ENCODE measurements at regions not wholly inside any gene's neighbourhood (a gene's known extent, or its start where the extent isn't known, plus 50 kb on each side); places are given as distances from the start of the nearest gene placed in this dataset.

DNA sequence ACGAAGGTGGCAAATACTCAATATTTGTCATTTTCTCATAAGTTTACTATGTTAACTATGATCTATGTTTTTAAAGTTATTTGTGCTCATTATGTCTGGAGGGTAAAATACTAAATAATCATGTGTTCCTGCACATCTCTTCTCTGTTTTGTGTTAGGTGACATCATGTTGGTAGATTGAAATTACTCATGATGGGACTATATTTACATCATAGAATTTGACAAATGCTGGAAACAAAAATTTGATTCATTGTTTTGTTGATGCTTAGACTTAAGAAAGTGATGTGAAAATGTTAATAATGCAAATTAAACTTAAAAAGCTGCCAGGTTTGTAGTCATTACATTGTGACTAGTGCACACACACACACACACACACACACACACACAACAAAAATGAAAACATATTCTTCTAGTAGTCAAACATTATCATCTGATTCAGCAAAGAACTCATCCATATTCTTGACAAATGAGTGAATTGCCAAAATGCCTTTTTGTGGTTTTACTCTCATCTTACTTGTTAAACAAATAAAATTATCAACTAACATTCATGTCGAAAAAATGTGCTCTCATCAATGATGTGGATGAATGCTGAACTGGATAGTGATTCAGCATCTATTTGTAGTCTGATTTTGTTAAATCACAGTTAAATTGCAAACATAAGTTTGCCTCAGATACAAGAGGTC, 870.7 kb downstream of the BRINP3 start:
- Mint-ChIP-seq H3K4me1 (no peaks in the 10 kb centered on the region), H3K36me3 (ENCODE audit: low read depth) (no peaks in the 10 kb centered on the region), H3K27me3 (ENCODE audit: low read depth, poor library complexity) (no peaks in the 10 kb centered on the region), H3K9me3 (no peaks in the 10 kb centered on the region), H3K27ac (no peak overlapping the region), H3K4me3 (no peak overlapping the region)
- DNase-seq, result no peak
- TF ChIP-seq, protein P1, sequence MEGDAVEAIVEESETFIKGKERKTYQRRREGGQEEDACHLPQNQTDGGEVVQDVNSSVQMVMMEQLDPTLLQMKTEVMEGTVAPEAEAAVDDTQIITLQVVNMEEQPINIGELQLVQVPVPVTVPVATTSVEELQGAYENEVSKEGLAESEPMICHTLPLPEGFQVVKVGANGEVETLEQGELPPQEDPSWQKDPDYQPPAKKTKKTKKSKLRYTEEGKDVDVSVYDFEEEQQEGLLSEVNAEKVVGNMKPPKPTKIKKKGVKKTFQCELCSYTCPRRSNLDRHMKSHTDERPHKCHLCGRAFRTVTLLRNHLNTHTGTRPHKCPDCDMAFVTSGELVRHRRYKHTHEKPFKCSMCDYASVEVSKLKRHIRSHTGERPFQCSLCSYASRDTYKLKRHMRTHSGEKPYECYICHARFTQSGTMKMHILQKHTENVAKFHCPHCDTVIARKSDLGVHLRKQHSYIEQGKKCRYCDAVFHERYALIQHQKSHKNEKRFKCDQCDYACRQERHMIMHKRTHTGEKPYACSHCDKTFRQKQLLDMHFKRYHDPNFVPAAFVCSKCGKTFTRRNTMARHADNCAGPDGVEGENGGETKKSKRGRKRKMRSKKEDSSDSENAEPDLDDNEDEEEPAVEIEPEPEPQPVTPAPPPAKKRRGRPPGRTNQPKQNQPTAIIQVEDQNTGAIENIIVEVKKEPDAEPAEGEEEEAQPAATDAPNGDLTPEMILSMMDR (IDR thresholded peaks at IDR 0.05), result no peak

- no peak for DNase-seq
- TF ChIP-seq, protein P1 (IDR thresholded peaks at IDR 0.05), result no peak
- H3K27ac Mint-ChIP-seq, result no peak overlapping the region
- H3K9me3 Mint-ChIP-seq, result no peaks in the 10 kb centered on the region
- no peaks in the 10 kb centered on the region for H3K4me1 Mint-ChIP-seq
- no peaks in the 10 kb centered on the region for H3K27me3 Mint-ChIP-seq (ENCODE audit: low read depth, poor library complexity)
- no peak overlapping the region for H3K4me3 Mint-ChIP-seq
- no peaks in the 10 kb centered on the region for H3K36me3 Mint-ChIP-seq (ENCODE audit: low read depth)
These were observed 870.1 kb downstream of the BRINP3 start for GRCh38 chr1:189607477-189608096.

DNA sequence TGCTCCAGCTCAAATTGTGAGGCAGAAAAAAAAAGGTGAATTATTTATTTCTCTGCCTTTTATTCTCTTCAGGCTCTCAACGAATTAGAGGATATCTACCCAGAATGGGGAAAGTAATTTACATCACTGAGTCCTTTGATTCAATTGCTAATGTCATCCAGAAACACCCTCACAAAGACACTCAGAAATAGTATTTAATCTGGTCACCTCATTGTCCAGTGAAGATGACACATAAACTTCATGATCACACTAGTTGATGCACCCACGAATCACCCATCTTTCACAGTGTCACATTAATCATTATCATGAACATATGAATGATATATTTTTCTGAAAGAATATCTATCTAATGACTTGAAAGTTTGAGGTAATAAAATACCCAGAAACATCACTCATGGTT, 868.5 kb downstream of the BRINP3 start:
- DNase-seq, result no peak
- TF ChIP-seq, protein P1 (IDR thresholded peaks at IDR 0.05), result no peak
- Mint-ChIP-seq H3K36me3 (ENCODE audit: low read depth) (no peaks in the 10 kb centered on the region), H3K27ac (no peak overlapping the region), H3K27me3 (ENCODE audit: low read depth, poor library complexity) (no peaks in the 10 kb centered on the region), H3K4me3 (no peak overlapping the region), H3K4me1 (no peaks in the 10 kb centered on the region), H3K9me3 (no peaks in the 10 kb centered on the region)

DNA sequence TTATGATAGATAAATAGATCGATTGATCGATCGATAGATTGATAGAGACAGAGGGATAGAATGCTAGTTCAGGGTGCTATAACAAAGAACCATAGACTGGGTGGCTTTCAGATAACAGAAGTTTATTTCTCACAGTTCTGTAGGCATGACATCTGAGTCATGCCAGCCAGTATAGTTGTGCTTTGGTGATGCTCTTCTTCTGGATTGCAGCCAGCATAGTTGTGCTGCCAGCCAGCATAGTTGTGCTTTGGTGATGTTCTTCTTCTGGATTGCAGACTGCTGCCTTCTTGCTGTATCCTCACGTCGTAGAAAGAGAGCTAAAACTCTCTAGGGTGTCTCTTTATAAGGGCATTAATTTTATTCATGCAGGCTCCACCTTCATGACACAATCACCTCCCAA, 860.8 kb downstream of the BRINP3 start:
- Mint-ChIP-seq H3K4me3 (no peak overlapping the region), H3K36me3 (ENCODE audit: low read depth) (no peaks in the 10 kb centered on the region), H3K27ac (no peak overlapping the region), H3K27me3 (ENCODE audit: low read depth, poor library complexity) (no peaks in the 10 kb centered on the region), H3K4me1 (no peaks in the 10 kb centered on the region), H3K9me3 (no peaks in the 10 kb centered on the region)
- TF ChIP-seq, protein P1 (IDR thresholded peaks at IDR 0.05), result no peak
- no peak for DNase-seq

GRCh38 chr1:189619682-189620332, 857.9 kb downstream of the BRINP3 start:
- Mint-ChIP-seq H3K27ac (no peak overlapping the region), H3K27me3 (ENCODE audit: low read depth, poor library complexity) (no peaks in the 10 kb centered on the region), H3K4me3 (no peak overlapping the region), H3K36me3 (ENCODE audit: low read depth) (no peaks in the 10 kb centered on the region), H3K4me1 (no peaks in the 10 kb centered on the region), H3K9me3 (no peaks in the 10 kb centered on the region)
- TF ChIP-seq, protein P1 (IDR thresholded peaks at IDR 0.05), result no peak
- no peak for DNase-seq

Measured in nephron progenitor cell (in vitro differentiated cells).